Thoracic aorta (tissue), 2 donors: ENCODE measurements at regions not wholly inside any gene's neighbourhood (a gene's known extent, or its start where the extent isn't known, plus 50 kb on each side); places are given as distances from the start of the nearest gene placed in this dataset.

Experiments
- ATAC-seq: fragments of 150-250 bp; one replicate; pipeline ENCODE4 v1.8.0; 2017; ENCODE audit warnings: low read depth; ENCODE audit not compliant: insufficient number of reproducible peaks, low FRiP score
- DNase-seq: peaks from one replicate; pipeline ENCODE4 v3.0.0-alpha.2; 2020; ENCODE audit warnings: low spot score
- H3K27ac ChIP-seq, 2 donors: fragments of 200-600 bp; sonication (generic); 1 replicate in 1 of 2; 2 replicates in 1 of 2; pipeline ENCODE4 v1.5.1; 2016; ENCODE audit warnings: mild to moderate bottlenecking in 2 of 2, moderate library complexity in 2 of 2
- H3K27me3 ChIP-seq: fragments of 200-600 bp; sonication (generic); replicated peaks from 2 replicates; pipeline ENCODE4 v1.6.0; 2016; ENCODE audit warnings: mild to moderate bottlenecking; ENCODE audit not compliant: insufficient read depth
- H3K36me3 ChIP-seq: fragments of 200-600 bp; sonication (generic); one replicate; pipeline ENCODE4 v1.5.1; 2016
- H3K4me1 ChIP-seq, 2 donors: fragments of 200-600 bp; sonication (generic); 1 replicate in 1 of 2; 2 replicates in 1 of 2; pipeline versions ENCODE4 v1.5.1 to v1.6.0; 2016; ENCODE audit warnings: low read depth in 2 of 2, mild to moderate bottlenecking in 1 of 2; ENCODE audit not compliant: control insufficient read depth in 1 of 2
- H3K4me3 ChIP-seq: fragments of 200-600 bp; sonication (generic); 2 replicates; pipeline ENCODE4 v1.5.1; 2016; ENCODE audit warnings: mild to moderate bottlenecking
- H3K9me3 ChIP-seq: fragments of 200-600 bp; sonication (generic); 2 replicates; pipeline ENCODE4 v1.5.1; 2016
- TF ChIP-seq, protein P1 (sequence below): fragments of 200-600 bp; sonication (generic); IDR thresholded peaks from one replicate; pipeline ENCODE4 v1.5.1; 2019; ENCODE audit warnings: antibody characterized with exemption

DNA sequence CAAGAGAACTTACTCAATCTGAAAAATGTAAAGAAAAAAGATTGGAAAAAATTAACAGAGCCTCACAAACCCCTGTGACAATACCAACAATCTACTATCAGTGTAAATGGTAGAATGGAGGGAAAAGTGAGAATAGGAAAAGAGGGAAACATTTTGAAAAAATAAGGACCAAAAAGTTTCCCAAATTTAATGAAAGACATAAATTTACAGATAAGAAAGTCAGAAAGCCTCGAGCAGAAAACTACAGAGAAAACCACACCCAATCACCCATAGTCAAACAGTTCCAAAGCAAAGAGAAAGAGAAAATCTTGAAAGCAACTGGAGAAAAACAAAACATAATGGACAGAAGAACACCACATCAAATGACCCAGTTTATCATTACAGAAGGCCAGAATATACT is 142.7 kb upstream of the DIO3 start:
- Histone ChIP-seq H3K9me3 (no peaks in the 10 kb centered on the region), H3K27ac (no peak overlapping the region), H3K4me3 (no peak overlapping the region), H3K4me1 (no peaks in the 10 kb centered on the region), H3K27me3 (no peaks in the 10 kb centered on the region), H3K36me3 (no peaks in the 10 kb centered on the region)
- TF ChIP-seq, protein P1, sequence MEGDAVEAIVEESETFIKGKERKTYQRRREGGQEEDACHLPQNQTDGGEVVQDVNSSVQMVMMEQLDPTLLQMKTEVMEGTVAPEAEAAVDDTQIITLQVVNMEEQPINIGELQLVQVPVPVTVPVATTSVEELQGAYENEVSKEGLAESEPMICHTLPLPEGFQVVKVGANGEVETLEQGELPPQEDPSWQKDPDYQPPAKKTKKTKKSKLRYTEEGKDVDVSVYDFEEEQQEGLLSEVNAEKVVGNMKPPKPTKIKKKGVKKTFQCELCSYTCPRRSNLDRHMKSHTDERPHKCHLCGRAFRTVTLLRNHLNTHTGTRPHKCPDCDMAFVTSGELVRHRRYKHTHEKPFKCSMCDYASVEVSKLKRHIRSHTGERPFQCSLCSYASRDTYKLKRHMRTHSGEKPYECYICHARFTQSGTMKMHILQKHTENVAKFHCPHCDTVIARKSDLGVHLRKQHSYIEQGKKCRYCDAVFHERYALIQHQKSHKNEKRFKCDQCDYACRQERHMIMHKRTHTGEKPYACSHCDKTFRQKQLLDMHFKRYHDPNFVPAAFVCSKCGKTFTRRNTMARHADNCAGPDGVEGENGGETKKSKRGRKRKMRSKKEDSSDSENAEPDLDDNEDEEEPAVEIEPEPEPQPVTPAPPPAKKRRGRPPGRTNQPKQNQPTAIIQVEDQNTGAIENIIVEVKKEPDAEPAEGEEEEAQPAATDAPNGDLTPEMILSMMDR, result no peak
- DNase-seq (no peak), ATAC-seq (no peak)

DNA sequence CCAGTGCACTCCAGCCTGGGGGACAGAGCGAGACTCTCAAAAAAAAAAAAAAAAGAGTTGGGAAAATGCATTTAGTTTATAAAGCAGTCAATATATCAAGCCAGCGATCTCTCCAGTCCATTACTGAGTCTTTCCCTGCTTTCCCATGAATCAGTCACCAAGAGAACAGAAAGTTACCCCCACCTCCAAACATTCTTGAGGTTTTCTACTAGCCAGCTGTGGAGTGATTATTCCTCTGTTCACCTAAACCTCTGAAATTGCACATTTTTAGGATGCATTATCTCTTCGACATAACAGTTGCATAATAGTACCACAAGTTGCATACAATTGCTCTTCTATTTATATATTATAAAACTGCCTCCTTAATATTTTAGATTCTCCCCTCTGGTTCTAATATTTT is 134.8 kb upstream of the DIO3 start:
- H3K27me3 ChIP-seq, result no peaks in the 10 kb centered on the region
- no peak overlapping the region for H3K27ac ChIP-seq
- H3K4me3 ChIP-seq, result no peak overlapping the region
- no peaks in the 10 kb centered on the region for H3K4me1 ChIP-seq
- no peaks in the 10 kb centered on the region for H3K36me3 ChIP-seq
- DNase-seq (no peak), ATAC-seq (no peak)
- TF ChIP-seq, protein P1, result no peak
- peaks cover 4% of the 10 kb centered on the region for H3K9me3 ChIP-seq

DNA sequence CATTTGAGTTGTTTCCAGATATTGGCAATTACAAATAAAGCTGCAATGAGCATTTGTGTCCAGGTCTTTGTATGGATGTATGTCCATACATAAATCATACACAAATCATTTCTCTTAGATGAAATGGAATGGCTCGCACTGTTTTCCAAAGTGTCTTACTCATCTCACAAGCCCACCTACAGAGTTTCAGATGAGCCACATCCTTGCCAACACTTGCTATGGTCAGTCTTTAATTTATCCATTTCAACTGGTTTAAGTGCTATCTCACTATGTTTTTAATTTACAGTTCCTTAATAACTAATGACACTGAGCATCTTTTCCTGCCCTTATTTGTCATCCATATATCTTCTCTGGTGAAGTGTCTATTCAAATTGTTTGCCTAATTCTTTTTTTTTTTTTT is 132.9 kb upstream of the DIO3 start:
- DNase-seq (no peak), ATAC-seq (no peak)
- Histone ChIP-seq H3K9me3 (peaks cover 4% of the 10 kb centered on the region), H3K4me1 (no peaks in the 10 kb centered on the region), H3K4me3 (no peak overlapping the region), H3K27me3 (no peaks in the 10 kb centered on the region), H3K36me3 (no peaks in the 10 kb centered on the region), H3K27ac (no peak overlapping the region)
- TF ChIP-seq, protein P1, result no peak

DNA sequence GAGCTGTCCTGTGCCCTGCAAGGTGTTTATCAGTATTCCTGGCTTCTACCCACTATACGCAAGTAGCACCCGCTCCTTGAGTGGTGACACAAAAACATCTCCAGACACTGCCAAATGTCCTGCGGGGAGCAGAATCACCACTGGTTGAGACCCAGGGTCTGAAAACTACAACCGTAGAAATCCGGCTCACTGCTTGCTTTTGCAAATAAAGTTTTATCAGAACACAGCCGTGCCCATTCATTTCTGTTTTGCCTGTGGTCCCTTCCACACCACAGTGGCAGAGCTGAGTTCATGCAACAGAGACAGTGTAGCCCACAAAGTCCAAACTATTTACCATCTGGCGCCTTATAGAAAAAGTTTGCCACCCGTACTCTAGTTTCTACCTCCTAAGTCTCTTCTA is 125.7 kb upstream of the DIO3 start:
- DNase-seq (no peak), ATAC-seq (no peak)
- no peaks in the 10 kb centered on the region for H3K4me1 ChIP-seq
- H3K9me3 ChIP-seq, result no peaks in the 10 kb centered on the region
- H3K4me3 ChIP-seq, result no peak overlapping the region
- no peaks in the 10 kb centered on the region for H3K27me3 ChIP-seq
- TF ChIP-seq, protein P1, result no peak
- no peak overlapping the region for H3K27ac ChIP-seq
- H3K36me3 ChIP-seq, result no peaks in the 10 kb centered on the region

DNA sequence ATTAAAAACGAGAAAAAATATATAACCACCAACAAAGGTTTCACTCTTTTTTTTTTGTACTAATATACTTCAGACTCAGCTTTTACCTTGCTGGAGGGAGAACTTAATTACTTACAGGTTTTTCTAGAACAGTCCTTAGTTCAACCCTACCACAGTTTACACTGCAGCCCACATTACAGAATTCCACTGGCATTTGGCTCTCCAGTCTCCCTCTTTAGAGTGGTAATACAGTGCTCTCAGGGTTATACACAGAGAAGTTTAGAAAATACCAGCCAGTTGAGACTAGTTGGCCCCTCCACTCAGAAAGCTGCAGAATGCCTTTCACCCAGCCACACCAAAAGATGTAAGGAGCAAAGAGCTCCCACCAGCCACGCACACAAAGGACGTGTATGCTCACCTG is 122.3 kb upstream of the DIO3 start:
- TF ChIP-seq, protein P1, result no peak
- no peaks in the 10 kb centered on the region for H3K36me3 ChIP-seq
- no peak overlapping the region for H3K4me3 ChIP-seq
- H3K9me3 ChIP-seq, result no peaks in the 10 kb centered on the region
- H3K4me1 ChIP-seq, result no peaks in the 10 kb centered on the region
- H3K27ac ChIP-seq, result no peak overlapping the region
- DNase-seq (no peak), ATAC-seq (no peak)
- H3K27me3 ChIP-seq, result no peaks in the 10 kb centered on the region
